MM.1S (cell line): ENCODE measurements at regions not wholly inside any gene's neighbourhood (a gene's known extent, or its start where the extent isn't known, plus 50 kb on each side); places are given as distances from the start of the nearest gene placed in this dataset.

Source experiments
- EZH2 ChIP-seq: fragments of 300-600 bp; sonication (generic); optimal IDR thresholded peaks from 2 replicates; pipeline ENCODE3; 2017; ENCODE audit warnings: low read depth, mild to moderate bottlenecking, antibody characterized with exemption, low read length, mixed read lengths
- TF ChIP-seq, protein P1 (sequence below): fragments of 300-600 bp; sonication (generic); IDR thresholded peaks from 2 replicates; pipeline ENCODE4 v1.5.1; 2016; ENCODE audit warnings: antibody characterized with exemption, low read length, mixed read lengths

DNA sequence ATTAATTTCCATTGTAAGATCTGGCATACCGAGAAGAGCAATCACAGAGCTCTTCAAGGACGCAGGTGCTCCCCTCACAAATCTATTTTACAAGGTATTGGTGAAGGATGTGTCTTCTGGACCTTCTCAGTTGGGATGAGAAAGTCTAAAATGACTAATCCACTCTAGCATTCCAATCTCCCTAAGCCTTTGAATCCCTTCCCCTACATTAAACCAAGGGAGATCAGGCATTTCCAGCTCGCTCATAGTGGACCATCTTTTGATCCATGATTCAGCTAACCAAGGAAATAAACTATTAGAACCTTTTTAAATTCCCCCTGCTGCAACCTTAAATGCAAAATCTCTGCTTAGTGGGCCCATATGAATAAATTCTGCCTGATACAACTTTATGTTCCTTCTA is 95.9 kb upstream of the FBN2 start:
- TF ChIP-seq, protein P1, sequence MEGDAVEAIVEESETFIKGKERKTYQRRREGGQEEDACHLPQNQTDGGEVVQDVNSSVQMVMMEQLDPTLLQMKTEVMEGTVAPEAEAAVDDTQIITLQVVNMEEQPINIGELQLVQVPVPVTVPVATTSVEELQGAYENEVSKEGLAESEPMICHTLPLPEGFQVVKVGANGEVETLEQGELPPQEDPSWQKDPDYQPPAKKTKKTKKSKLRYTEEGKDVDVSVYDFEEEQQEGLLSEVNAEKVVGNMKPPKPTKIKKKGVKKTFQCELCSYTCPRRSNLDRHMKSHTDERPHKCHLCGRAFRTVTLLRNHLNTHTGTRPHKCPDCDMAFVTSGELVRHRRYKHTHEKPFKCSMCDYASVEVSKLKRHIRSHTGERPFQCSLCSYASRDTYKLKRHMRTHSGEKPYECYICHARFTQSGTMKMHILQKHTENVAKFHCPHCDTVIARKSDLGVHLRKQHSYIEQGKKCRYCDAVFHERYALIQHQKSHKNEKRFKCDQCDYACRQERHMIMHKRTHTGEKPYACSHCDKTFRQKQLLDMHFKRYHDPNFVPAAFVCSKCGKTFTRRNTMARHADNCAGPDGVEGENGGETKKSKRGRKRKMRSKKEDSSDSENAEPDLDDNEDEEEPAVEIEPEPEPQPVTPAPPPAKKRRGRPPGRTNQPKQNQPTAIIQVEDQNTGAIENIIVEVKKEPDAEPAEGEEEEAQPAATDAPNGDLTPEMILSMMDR: no peak
- no peak for TF ChIP-seq EZH2
